NCI-H524 treated with DMSO at 0.1 percent for 48 hours (cell line): ENCODE measurements at regions not wholly inside any gene's neighbourhood (a gene's known extent, or its start where the extent isn't known, plus 50 kb on each side); places are given as distances from the start of the nearest gene placed in this dataset.
"Not testable (repeated sequence)": the region's sequence is repeated elsewhere in the genome, so short reads cannot be mapped to it uniquely, and the experiment has no call there.

Experiments
- DNase-seq: peaks from one replicate; lab custom pipeline; 2025; lab: John Stamatoyannopoulos, UW

DNA sequence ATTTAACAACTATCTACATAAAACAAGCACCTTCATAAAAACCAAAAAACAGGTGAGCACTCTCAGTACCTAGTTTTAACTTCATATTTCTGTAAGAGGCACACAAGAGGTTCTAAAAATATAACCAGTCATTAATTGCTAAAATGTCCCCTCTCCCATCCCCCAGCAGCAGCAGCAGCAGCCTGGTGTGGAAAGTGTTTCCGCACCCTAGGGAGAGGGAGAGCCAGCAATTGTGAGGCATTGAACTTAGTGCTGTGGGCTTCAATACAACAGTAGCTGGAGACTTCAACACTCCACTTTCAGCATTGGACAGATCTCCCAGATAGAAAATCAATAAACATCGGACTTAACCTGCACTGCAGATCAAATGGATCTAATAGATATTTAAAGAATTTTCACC lies 1158.5 kb downstream of the JRKL start:
- no peak for DNase-seq

DNA sequence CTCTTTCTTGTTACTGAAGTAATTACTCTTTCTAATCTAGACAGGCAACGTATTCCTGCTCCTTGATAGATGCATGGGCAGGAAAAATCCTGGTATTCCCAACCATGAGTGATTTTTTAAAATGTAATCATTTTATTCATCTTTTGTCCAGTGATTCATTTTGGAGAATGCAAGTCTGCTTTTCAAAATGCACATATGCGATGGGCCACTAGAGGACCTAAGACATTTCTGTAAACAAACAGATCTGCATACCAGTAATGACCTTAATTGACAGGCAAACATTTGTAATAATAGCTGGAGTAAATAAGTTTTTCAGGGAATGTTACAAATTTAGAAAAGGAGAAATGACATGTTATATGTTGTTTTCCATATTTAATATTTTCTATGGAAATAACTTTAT lies 1167.6 kb downstream of the JRKL start:
- no peak for DNase-seq

DNA sequence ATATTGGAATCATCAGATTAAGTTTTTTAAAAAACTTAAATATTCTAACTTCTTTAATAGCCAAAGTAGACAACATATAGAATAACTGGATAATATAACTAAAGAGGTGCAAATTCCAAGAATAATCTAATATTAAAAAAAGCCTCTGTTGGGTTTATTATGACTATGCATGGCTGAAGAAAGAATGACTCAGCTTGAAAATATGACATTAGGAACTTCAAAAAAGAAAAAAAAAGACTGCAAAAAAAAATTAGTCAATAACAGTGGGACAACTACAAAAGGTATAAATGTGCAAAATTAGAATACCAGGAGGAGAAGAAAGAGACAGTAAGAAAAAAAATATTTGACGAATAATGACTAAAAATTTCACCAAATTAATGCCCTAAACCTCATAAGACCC lies 1178.0 kb downstream of the JRKL start:
- no peak for DNase-seq

DNA sequence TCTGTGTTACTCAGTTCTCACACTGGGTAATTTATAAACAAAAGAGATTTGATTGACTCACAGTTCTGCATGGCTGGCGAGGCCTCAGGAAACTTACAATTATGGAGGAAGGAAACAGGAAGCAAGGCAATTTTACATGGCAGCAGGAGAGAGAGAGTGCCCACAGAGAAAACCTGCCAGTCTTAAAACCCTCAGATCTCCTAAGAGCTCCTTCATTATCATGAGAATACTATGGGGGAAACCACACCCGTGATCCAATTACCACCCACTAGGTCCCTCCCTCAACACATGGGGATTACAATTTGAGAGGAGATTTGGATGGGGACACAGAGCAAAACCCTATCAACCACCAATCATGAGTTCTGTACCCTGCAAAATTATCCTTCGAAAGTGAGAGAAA lies 1180.8 kb downstream of the JRKL start:
- DNase-seq: no peak

DNA sequence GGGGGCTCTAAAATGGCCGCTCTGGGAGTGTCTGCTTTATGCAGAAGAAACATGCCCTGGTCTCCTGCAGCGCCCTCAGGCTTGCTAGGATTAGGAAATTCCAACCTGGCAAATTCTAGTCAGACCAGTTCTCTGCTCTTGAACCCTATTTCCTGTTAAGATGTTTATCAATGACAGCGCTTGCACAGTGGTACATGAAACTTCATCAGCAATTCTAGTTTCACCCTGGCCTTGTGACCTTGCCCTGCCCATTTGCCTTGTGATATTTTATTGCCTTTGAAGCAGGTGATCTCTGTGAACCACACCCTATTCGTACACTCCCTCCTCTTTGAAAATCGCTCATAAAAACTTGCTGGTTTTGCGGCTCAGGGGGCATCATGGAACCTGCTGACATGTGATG lies 1184.0 kb downstream of the JRKL start:
- not testable (repeated sequence) for DNase-seq

DNA sequence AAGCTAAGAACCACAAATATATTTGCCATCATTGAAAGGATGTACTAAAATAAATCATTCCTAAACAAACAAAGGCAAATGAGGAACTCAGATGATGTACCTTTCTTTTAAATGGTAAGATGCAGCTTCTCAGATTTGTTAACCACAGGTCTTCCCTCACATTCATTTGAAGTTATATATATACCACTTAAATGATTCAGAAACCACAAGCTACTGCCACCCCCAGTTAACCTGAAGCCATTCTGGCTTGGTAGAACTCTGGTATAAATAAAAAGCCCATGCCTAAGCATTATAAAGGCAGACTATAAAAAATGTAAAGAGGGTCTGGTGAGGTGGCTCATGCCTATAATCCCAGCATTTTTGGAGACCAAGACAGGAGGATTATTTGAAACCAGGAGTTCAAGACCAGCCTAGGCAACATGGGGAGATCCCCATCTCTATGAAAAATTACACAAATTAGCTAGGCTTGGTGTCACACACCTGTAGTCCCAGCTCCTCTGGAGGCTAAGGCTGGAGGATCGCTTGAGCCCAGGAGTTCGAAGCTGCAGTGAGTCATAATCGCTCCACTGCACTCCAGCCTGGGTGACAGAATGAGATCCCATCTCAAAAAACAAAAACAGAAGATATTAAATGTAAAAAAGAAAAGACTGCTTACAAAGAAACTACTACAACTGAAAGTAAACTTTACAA lies 1185.3 kb downstream of the JRKL start:
- no peak for DNase-seq

DNA sequence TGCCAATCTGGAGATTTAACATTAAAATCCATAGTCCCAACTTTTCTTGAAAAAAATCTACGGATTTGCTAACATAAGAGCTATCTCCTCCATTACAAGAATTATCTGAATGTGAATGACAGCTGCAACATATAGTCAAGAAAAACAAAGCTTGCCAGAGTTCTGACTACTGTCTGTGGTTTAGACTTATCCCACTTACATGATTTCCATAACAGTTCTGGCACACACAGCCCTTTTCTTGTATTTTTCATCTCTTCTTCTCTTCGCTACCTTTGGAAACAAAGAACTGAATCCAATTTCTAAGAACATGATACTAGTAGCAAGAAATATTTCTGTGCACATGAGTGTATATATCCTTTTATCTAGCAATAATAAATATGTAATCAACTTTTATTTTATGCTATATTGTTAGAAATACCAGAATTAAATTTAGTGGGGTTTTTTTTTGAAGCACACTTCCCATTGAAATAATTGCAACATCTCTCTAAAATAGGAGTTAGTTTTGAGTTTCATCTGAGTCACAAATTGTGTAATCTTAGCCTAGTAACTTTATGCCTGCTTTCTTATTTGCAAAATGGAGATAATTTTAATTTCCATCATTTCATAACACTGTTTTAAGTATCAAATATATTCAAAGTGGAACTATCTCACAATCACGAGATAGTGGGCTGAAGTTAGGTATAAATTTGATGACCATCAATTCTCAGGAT lies 1217.6 kb downstream of the JRKL start:
- DNase-seq: no peak

DNA sequence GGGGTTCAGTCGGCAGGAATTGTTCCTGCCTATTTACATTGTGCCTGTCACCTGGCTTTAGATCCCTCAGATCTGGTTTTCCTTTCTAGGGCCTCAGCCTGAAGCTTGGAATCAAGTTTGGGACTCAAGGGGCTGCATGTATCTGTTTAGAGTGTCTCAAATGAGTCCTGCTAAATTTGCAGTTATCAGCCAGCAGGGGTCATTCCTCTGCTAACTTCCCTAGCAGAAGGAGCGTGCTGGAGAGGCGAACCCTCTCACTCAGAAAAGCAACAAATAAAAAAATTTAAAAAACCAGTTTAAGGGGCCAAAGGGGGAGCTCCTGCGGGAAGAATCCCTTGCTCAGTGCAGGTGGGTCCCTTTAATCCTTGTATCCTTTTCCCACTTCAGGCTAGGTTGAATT lies 1220.2 kb downstream of the JRKL start:
- DNase-seq: no peak

DNA sequence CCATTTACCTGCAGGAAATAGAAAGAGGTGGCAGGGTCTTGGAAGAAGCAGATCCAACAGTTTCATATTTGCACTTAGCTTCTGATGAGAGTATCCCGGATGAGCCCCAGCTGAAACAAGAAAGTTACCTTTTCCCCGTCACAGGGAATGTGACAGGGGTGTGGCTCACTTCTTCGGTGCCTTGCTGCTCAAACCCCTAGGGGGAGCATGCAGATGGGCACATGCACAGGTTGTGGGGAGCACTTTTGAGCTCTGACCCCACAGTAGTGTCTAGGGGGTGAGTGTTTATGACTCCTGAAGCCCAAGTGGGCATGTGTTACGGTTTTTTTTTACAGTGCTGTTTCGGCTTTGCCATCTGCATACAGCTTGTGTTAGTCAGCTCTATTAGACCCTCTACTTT lies 1221.0 kb downstream of the JRKL start:
- no peak for DNase-seq

DNA sequence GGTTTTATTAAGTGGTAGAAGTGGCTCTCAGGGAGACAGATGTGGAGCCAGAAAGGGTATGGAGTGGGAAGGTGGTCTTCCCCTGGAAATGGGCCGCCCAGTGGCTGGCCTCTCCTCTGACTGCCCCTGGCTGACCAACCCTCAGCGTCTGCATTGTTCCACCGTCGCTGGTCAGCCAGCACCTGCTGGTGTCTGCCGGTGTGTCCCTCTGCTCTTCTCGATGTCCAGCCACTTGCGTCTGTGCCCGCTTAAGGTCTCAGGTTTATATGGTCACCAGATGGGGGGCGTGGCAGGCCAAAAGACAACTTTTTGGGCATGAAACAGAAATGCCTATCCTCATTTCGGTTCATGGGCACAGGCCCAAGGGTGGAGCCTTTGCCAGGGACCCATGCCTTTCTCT lies 1221.5 kb downstream of the JRKL start:
- DNase-seq: no peak

DNA sequence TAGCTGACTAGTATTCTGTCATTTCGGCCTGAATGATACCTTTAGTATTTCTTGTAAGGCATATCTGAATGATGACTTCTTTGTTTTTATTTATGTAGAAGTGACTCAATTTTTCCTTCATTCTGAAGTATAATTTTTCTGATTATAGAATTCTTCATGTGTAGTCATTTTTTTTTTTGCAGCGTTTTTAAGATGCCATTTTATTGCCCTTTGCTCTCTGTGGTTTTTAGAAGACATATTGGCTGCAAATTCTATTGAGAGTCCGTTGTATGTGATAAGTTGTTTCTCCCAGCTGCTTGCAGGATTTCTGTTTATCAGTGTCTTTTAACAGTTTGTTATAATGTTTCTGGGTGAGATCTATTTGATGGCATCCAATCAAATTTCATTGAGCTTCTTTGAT lies 1224.8 kb downstream of the JRKL start:
- DNase-seq: no peak

DNA sequence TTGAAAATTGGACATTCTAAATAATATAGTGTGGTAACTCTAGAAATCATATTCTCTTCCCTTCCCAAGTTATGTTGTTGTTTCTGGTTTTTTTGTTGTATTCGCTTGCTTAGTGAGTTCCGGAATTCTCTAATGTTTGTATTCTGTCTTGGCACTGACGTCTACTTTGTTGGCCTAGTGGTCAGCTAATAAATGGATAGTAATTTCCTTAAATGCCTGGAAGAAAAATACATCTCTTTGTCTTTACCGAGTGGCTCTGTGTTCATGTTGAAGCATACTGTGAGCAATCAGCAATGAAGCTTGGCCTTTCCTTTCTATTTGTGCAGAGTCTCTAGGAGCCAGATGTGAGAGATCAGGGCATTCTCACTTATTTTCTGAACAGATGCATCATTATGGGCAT lies 1225.7 kb downstream of the JRKL start:
- no peak for DNase-seq

DNA sequence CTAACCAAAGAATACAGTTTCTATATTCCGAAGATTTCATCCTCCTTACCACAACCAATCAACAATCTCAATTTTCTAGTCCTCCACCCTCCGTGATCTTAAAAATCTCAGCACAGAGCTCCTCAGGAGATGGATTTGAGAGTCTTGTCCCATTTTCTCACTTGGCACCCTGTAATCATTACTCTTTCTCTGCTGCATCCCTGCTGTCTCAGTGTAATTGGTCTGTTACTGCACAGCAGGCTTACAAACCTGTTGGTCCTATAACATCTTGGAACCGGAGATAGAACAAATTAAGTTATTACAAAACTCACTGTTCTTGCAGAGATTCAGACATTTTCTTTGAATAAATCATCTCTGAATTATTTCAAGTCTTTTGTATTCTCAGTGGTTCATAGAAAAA lies 1227.2 kb downstream of the JRKL start:
- no peak for DNase-seq

DNA sequence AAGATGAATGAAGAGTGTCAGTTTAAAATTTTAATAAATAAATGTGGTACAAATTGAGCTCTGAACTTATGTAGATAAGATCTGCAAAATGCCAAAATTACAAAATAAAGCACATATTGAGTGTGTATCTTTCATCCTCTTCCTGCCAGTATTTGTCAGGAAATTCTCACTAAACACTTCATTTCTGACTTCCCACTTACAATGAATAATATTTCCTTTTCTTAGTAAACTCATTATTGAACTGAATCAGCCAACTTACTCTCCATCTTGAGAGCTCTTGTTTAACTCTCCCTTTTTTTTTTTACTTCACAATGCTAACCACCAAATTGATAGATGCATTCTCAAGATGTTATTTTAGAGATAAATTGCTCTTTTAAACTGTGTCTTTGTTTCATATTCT lies 1230.2 kb downstream of the JRKL start:
- no peak for DNase-seq

DNA sequence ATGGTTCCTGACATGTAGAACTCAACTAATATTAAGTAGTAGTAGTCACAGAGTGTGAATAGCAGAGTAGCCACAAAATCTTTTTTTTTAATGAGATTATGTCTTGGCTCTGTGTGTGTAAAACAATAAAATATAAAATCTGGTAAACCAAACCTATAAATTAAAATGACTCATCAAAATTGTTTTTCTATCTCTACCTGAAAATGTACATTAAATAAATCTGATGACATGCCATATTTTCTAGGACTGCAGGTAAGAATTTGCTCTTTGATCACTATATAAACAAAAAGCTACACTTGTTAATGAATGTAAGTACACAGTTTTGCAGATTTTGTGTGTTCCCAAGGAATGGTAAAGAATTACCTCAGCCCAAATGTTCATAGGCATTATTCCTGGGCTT lies 1231.5 kb downstream of the JRKL start:
- no peak for DNase-seq

DNA sequence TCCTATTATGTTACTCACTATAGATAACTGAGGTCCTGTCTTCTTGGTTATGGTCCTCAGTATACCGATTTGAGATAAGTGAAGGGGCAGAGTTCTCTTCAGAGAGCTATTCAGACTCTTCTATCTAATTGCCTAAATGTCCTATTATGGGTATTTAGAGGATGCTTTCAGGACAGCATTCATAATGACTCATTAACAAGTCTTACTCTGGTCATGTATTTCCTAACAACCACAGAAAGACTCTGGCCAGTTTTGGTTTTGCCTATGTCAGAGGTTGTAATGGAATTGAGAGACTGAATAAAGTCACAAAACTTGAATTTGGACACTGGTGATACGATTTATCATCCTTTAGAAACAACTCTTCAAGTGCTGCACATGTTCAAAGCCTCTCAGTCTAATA lies 1233.0 kb downstream of the JRKL start:
- DNase-seq: no peak

DNA sequence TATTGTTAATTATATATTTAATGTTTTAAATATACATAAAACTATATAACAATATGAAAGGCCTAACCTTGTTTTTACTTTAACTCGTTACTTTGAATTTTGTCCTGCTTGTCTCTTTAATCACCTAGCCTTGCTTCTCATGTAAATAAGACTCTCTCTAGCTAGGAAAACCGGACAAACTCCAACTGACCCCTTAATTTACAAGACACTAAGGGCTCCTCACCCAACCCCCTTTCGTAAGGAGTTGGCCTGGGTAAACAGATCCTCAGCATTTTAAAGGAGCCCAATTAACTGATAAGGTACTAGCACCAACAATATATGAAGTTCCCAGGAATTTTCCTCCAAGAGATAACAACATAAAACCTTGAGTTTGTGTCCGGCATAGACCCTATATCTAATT lies 1246.9 kb downstream of the JRKL start:
- not testable (repeated sequence) for DNase-seq

DNA sequence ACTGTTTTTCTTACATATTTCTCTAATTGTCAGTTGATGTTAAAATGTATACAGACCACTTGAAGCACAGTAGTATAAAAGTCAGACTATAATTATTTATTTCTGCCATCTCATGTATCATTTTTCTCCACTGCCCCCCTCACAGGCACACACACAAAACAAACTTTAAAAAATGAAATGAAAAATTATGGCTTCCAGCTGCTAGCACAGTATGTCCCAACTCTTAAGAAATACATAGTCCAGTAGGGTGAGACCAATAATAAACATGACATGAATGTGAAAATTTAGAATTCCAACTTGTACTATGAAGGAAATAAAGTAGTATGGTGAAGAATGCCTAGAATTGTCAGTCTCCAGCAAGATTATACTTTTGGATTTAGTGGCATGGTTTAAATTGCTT lies 1247.9 kb downstream of the JRKL start:
- DNase-seq: no peak

DNA sequence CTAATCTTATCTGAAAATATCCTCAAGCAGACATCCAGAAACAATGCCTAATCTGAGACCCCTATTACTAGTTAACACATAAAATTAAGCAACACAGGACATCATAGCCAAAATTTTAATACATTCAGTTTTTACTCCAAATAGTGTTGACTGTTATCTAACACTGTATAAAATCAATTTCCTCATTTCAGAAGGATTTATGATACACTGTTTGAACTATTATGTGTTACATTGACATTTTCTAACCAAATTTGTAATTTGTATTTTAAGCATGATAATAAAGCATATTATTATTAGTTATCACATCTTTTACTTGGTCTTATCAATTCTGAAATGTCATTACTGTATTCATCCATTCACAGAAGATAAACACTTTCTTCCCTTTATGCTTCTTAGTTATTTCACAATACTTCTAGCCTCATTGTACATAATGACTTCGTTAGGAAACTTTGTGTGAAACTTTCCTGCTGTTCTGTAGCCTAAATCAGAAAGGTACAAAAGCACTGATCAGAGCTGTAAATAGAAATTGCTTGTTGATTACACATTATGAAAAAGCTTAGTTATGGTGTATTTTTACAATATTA lies 1248.9 kb downstream of the JRKL start:
- DNase-seq: no peak

DNA sequence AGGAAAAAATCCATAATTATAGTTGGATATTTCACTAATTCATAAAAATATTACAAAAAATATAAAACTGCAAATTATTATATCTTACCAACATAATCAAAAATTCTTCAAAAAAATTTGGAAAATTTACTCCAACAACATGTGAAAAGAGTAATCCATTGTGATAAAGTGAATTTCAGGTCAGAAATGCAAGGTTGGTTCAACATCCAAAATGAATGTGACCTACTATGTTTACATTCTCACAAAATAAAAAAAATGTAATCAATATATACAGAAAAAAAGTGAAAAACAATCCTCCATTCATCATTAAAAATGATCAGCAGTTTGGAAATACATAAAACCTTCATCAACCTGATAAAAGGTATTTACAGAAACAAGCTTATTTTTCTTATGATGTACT lies 1252.2 kb downstream of the JRKL start:
- no peak for DNase-seq

DNA sequence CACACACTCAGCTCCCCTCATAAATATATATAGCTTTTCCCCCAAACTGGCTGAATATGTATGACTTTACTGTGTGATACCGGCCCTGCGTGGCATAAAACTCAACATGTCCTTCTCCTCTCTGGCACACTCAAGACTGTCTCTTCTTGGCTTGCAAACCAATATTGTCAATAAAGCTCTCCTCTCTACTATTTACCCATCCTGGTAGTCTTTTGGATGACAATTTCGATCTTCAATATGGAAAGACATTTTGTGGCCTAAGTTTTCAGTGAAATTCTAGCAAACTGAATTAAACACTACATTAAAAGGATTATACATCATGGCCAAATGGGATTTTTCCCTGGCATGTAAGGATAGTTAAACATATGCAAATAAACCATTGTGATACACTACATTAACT lies 1255.9 kb downstream of the JRKL start:
- DNase-seq: no peak

DNA sequence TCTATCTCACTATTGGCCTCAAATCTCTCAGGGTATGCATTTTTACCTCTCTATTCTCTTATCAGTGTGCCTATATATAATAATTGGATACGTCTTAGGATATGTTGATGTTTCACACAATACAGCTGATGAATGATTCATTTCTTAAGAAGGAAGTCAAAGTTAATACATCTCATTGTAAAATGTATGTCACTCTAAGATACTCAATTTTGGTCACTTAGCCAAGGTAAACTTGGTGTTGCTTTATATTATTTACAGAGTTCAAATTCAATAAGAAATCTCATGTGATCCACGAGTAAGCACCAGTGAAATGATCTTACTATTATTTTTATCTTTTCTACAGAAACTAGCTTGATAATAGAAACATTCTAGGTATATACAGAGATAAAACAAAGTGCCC lies 1266.5 kb downstream of the JRKL start:
- no peak for DNase-seq

DNA sequence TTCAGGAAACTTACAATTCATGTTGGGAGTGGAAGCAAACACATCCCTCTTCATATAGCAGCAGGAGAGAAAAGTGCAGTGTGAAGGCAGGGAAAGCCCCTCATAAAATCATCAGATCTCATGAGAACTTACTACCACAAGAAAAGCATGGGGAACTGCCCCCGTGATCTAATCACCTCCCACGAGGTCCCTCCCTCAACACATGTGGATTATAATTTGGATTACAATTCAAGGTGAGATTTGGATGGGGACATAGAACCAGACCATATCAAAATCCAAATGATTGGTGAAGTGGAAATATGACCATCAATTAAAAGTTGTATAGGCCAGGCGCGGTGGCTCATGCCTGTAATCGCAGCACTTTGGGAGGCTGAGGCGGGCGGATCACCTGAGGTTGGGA lies 1268.0 kb downstream of the JRKL start:
- no peak for DNase-seq

DNA sequence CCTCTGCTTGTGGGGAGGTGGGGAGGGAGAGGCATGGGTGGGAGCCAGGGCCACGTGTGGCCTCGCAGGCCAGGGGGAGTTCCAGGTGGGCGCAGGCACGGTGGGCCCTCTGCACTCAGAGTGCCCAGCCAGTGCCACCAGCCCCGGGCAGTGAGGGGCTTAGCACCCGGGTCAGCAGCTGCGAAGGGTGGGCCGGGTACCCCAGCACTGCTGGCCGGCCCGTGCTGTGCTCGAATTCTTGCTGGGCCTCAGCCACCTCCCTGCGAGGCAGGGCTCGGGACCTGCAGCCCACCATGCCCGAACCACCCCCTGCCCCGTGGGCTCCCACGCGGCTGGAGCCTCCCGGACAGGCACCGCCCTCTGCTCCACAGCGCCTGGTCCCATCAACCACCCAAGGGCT lies 1277.2 kb downstream of the JRKL start:
- no peak for DNase-seq
